ENCODE measurements at regions not wholly inside any gene's neighbourhood (a gene's known extent, or its start where the extent isn't known, plus 50 kb on each side); places are given as distances from the start of the nearest gene placed in this dataset.

DNA sequence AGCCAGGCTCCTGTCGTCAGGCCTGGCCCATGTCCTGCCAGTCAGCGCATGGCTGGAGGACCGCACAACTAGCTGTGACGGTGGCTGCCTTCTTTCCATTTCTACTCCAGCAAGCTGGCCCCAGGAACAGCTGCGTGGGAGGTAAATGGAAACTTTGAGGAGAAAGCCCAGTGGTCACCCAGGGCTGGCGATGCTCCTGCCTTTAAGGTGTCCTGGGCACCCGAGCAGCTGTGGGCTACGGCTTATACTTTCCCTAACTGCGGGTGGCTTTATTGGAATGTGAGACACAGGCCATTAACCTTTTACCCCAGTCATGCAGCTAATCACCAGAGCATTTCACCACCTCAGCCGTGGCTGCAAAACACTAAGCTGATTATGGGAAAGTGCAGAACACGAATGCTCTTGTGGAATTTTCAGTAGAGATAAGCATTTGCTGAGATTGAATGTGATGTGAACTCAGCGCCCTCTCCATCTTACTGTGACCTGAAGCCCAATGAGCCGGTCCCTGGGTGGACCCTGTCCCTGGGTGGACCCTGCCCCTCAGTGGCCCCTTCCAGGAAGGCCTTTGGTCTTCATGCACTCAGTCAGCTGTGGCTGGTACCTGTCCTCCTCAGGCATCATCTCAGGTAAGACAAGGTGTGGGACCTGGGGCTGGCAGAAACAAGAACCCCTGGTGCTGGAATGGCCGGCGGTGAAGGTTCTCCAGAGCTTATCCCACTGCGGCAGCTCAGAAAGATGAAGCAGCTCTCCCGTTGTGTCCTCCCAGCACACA, 275.4 kb upstream of the HS6ST1 start:
- no peak overlapping the region for H3K4me3 ChIP-seq (replicated peaks in 1 of 4; ENCODE audit: control extremely low read depth in 1 of 4, insufficient read depth in 1 of 4, low read depth in 3 of 4, low read length in 4 of 4)
- no peaks in the 10 kb centered on the region for H4K20me1 ChIP-seq (ENCODE audit: control insufficient read depth, extremely low read depth, insufficient read depth, low read length)
- H3K27me3 ChIP-seq (ENCODE audit: control insufficient read depth, insufficient read depth, low read length), result no peaks in the 10 kb centered on the region
- H3K4me2 ChIP-seq (ENCODE audit: extremely low read depth, insufficient read depth, low read length), result no peak overlapping the region
- H3K36me3 ChIP-seq (ENCODE audit: control insufficient read depth, insufficient read depth, low read length), result no peaks in the 10 kb centered on the region
- no peaks in the 10 kb centered on the region for H3K79me2 ChIP-seq (ENCODE audit: control insufficient read depth, insufficient read depth, low read length)
- no peak overlapping the region for H3K27ac ChIP-seq (ENCODE audit: insufficient read depth, low read length)
- H3K9me3 ChIP-seq (ENCODE audit: control insufficient read depth, insufficient read depth, low read depth, low read length), result no peaks in the 10 kb centered on the region
- H2AFZ ChIP-seq (ENCODE audit: low read length), result no peak overlapping the region
- no peak overlapping the region for H3K9ac ChIP-seq (ENCODE audit: insufficient read depth, low read length)
- no peaks in the 10 kb centered on the region for H3K4me1 ChIP-seq (ENCODE audit: control insufficient read depth, extremely low read depth, insufficient read depth, low read length)
- TF ChIP-seq, protein P1, sequence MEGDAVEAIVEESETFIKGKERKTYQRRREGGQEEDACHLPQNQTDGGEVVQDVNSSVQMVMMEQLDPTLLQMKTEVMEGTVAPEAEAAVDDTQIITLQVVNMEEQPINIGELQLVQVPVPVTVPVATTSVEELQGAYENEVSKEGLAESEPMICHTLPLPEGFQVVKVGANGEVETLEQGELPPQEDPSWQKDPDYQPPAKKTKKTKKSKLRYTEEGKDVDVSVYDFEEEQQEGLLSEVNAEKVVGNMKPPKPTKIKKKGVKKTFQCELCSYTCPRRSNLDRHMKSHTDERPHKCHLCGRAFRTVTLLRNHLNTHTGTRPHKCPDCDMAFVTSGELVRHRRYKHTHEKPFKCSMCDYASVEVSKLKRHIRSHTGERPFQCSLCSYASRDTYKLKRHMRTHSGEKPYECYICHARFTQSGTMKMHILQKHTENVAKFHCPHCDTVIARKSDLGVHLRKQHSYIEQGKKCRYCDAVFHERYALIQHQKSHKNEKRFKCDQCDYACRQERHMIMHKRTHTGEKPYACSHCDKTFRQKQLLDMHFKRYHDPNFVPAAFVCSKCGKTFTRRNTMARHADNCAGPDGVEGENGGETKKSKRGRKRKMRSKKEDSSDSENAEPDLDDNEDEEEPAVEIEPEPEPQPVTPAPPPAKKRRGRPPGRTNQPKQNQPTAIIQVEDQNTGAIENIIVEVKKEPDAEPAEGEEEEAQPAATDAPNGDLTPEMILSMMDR (conservative IDR thresholded peaks at IDR 0.05 in 1 of 2, IDR thresholded peaks at IDR 0.05 in 1 of 2; ENCODE audit: low read depth in 1 of 2, low read length in 2 of 2), result no peak
- no peak for TF ChIP-seq EZH2 (IDR thresholded peaks at IDR 0.05; ENCODE audit: low read length, missing control alignments)
- DNase-seq (ENCODE audit: low read depth in 2 of 2), result peak in 1 of 2 donors; percentile 52

DNA sequence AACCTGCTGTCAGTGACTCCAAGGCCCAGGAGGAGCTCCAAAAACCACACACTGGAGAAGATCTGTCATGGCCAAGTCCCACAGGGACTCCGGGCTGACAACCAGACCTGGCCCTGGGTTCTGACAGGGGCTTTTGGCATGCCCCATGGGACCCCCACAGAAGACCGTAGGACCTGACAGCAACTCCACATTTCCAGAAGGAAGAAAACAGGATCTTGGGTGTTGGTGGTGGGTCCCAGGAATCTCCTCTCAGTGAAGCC, 275.9 kb upstream of the HS6ST1 start:
- Histone ChIP-seq H3K4me3 (replicated peaks in 1 of 4; ENCODE audit: control extremely low read depth in 1 of 4, insufficient read depth in 1 of 4, low read depth in 3 of 4, low read length in 4 of 4) (no peak overlapping the region), H3K79me2 (ENCODE audit: control insufficient read depth, insufficient read depth, low read length) (no peaks in the 10 kb centered on the region), H2AFZ (ENCODE audit: low read length) (no peak overlapping the region), H3K36me3 (ENCODE audit: control insufficient read depth, insufficient read depth, low read length) (no peaks in the 10 kb centered on the region), H3K27me3 (ENCODE audit: control insufficient read depth, insufficient read depth, low read length) (no peaks in the 10 kb centered on the region), H3K9me3 (ENCODE audit: control insufficient read depth, insufficient read depth, low read depth, low read length) (no peaks in the 10 kb centered on the region), H4K20me1 (ENCODE audit: control insufficient read depth, extremely low read depth, insufficient read depth, low read length) (no peaks in the 10 kb centered on the region), H3K4me2 (ENCODE audit: extremely low read depth, insufficient read depth, low read length) (no peak overlapping the region), H3K9ac (ENCODE audit: insufficient read depth, low read length) (no peak overlapping the region), H3K27ac (ENCODE audit: insufficient read depth, low read length) (no peak overlapping the region), H3K4me1 (ENCODE audit: control insufficient read depth, extremely low read depth, insufficient read depth, low read length) (no peaks in the 10 kb centered on the region)
- no peak for DNase-seq (ENCODE audit: low read depth in 2 of 2)
- TF ChIP-seq EZH2 (IDR thresholded peaks at IDR 0.05; ENCODE audit: low read length, missing control alignments), result no peak
- TF ChIP-seq, protein P1 (conservative IDR thresholded peaks at IDR 0.05 in 1 of 2, IDR thresholded peaks at IDR 0.05 in 1 of 2; ENCODE audit: low read depth in 1 of 2, low read length in 2 of 2), result no peak

DNA sequence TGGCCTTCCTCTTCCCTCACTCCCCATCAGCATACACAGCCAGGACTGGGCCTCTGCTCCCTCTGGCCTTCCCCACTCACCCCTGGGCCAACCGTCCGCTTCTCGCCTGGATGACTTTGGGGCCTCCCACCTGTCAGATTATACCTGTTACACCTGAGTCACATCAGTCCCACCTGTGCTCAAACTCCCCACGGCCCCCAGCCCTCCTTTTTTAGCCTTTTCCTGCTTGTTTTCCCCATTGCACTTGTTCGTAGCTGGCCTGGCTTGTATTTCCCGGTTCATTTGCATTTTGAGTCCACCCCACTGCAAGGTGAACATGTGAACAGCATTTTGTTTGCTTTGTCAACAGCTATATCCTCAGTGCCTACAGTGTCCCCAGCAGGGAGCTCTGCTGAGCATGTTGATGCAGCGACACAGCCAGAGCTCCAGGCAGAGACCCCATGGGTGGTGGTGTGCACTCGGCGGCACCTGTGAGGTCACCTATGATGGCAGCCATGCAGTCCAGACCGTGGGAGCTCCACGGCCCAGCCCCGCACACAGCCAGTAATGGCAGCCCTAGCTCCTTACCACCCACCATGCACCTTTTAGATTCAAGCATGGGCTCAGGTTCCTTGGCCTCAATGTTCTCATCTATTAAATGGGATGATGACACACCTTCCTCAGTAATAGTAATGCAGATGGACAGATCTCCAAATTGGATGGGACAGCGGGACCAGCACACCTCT, 276.4 kb upstream of the HS6ST1 start:
- no peak overlapping the region for H3K27ac ChIP-seq (ENCODE audit: insufficient read depth, low read length)
- H2AFZ ChIP-seq (ENCODE audit: low read length), result no peak overlapping the region
- no peak overlapping the region for H3K4me2 ChIP-seq (ENCODE audit: extremely low read depth, insufficient read depth, low read length)
- no peak overlapping the region for H3K4me3 ChIP-seq (replicated peaks in 1 of 4; ENCODE audit: control extremely low read depth in 1 of 4, insufficient read depth in 1 of 4, low read depth in 3 of 4, low read length in 4 of 4)
- H3K9me3 ChIP-seq (ENCODE audit: control insufficient read depth, insufficient read depth, low read depth, low read length), result no peaks in the 10 kb centered on the region
- TF ChIP-seq, protein P1 (conservative IDR thresholded peaks at IDR 0.05 in 1 of 2, IDR thresholded peaks at IDR 0.05 in 1 of 2; ENCODE audit: low read depth in 1 of 2, low read length in 2 of 2), result no peak
- TF ChIP-seq EZH2 (IDR thresholded peaks at IDR 0.05; ENCODE audit: low read length, missing control alignments), result no peak
- no peaks in the 10 kb centered on the region for H4K20me1 ChIP-seq (ENCODE audit: control insufficient read depth, extremely low read depth, insufficient read depth, low read length)
- H3K27me3 ChIP-seq (ENCODE audit: control insufficient read depth, insufficient read depth, low read length), result no peaks in the 10 kb centered on the region
- DNase-seq (ENCODE audit: low read depth in 2 of 2), result no peak
- H3K79me2 ChIP-seq (ENCODE audit: control insufficient read depth, insufficient read depth, low read length), result no peaks in the 10 kb centered on the region
- no peaks in the 10 kb centered on the region for H3K4me1 ChIP-seq (ENCODE audit: control insufficient read depth, extremely low read depth, insufficient read depth, low read length)
- no peaks in the 10 kb centered on the region for H3K36me3 ChIP-seq (ENCODE audit: control insufficient read depth, insufficient read depth, low read length)
- H3K9ac ChIP-seq (ENCODE audit: insufficient read depth, low read length), result no peak overlapping the region
